Astrocyte of the spinal cord (primary cell): ENCODE measurements at regions not wholly inside any gene's neighbourhood (a gene's known extent, or its start where the extent isn't known, plus 50 kb on each side); places are given as distances from the start of the nearest gene placed in this dataset.

Experiments used
- DNase-seq: peaks from one replicate; pipeline ENCODE4 v3.0.0; 2011; ENCODE audit warnings: low read depth, low spot score
- H3K4me3 ChIP-seq: 2 replicates; pipeline ENCODE4 v1.5.1; 2011; ENCODE audit warnings: low read depth, mild to moderate bottlenecking, low read length, moderate library complexity
- in situ Hi-C: cut with HindIII; loops from 2 replicates; pipeline ENCODE4 v1.10.0; 2017; ENCODE audit warnings: low sequenced_read_pairs
- TF ChIP-seq, protein P1 (sequence below): IDR thresholded peaks from 2 replicates; pipeline ENCODE4 v1.5.1; 2012; ENCODE audit warnings: low read depth, mild to moderate bottlenecking, low read length, inconsistent platforms

DNA sequence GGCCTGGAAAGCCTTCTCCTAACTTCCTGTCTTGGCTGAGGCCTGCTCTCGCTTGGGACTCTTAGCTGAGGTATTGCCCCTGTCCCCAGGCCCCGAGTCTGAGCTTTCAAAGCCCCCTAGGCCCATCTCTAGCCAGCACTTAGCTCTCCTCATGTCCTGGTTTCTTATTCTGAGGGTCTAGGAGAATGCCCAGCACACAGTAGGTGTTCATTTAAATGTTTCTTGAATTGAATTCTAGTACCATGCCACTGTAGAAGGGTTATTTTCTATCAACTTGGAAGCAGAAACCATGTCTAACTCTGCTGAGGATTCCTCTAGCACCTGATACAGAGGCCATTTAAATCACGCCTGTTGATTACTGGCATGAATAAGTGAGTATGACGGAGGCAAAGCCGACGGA, 98.5 kb downstream of the VEGFA start:
- no peak overlapping the region for H3K4me3 ChIP-seq
- no peak for DNase-seq
- in situ Hi-C loops, result no loop called here
- TF ChIP-seq, protein P1, sequence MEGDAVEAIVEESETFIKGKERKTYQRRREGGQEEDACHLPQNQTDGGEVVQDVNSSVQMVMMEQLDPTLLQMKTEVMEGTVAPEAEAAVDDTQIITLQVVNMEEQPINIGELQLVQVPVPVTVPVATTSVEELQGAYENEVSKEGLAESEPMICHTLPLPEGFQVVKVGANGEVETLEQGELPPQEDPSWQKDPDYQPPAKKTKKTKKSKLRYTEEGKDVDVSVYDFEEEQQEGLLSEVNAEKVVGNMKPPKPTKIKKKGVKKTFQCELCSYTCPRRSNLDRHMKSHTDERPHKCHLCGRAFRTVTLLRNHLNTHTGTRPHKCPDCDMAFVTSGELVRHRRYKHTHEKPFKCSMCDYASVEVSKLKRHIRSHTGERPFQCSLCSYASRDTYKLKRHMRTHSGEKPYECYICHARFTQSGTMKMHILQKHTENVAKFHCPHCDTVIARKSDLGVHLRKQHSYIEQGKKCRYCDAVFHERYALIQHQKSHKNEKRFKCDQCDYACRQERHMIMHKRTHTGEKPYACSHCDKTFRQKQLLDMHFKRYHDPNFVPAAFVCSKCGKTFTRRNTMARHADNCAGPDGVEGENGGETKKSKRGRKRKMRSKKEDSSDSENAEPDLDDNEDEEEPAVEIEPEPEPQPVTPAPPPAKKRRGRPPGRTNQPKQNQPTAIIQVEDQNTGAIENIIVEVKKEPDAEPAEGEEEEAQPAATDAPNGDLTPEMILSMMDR, result no peak

GRCh38 chr6:43867996-43868395, 98.0 kb downstream of the VEGFA start:
- in situ Hi-C loops, result no loop called here
- TF ChIP-seq, protein P1, result no peak

DNA sequence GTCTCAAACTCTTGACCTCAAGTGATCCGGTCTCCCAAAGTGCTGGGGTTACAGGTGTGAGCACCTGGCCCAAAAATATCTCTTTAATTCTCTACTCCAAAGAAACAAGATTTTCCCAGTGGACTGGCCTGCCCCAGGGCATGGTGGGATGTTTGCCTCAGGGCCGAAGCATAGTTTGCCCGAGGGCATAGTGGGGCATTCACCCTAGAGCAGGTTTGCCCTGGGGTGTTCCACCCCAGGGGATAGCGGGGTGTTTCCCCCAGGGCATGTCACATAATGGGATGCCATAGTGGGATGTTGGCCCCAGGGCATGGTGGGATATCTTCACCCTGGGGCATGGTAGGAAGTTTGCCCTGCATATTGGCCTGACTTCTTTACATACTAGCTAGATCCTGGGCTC, 97.2 kb downstream of the VEGFA start:
- TF ChIP-seq, protein P1, result no peak
- in situ Hi-C loops, result no loop called here
- H3K4me3 ChIP-seq, result no peak overlapping the region
- DNase-seq, result no peak

More at GRCh38 chr6:43867996-43868395, 98.0 kb downstream of the VEGFA start:
- no peak for DNase-seq
- H3K4me3 ChIP-seq, result no peak overlapping the region

- no peak for DNase-seq
- no peak overlapping the region for H3K4me3 ChIP-seq
- in situ Hi-C loops, result no loop called here
- TF ChIP-seq, protein P1, result no peak
Measured at GRCh38 chr6:43865932-43866645, 96.1 kb downstream of the VEGFA start.

- DNase-seq, result no peak
- no peak overlapping the region for H3K4me3 ChIP-seq
- TF ChIP-seq, protein P1, result no peak
- in situ Hi-C loops, result no loop called here
Measured at GRCh38 chr6:43865086-43865485, 95.1 kb downstream of the VEGFA start.

GRCh38 chr6:43862925-43863324, 92.9 kb downstream of the VEGFA start:
- in situ Hi-C loops, result no loop called here
- no peak for DNase-seq
- TF ChIP-seq, protein P1, result no peak
- no peak overlapping the region for H3K4me3 ChIP-seq
